Stimulated activated CD8-positive, alpha-beta memory T cell treated with anti-CD3 and anti-CD28 coated beads, Interleukin-7, amount 100 ng/mL, for 4 hours (primary cell): ENCODE measurements at regions not wholly inside any gene's neighbourhood (a gene's known extent, or its start where the extent isn't known, plus 50 kb on each side); places are given as distances from the start of the nearest gene placed in this dataset.

Experiments
- DNase-seq, 2 donors: peaks; one replicate each; pipeline ENCODE4 v3.0.0-alpha.2; 2020; ENCODE audit warnings: low read depth in 2 of 2

DNA sequence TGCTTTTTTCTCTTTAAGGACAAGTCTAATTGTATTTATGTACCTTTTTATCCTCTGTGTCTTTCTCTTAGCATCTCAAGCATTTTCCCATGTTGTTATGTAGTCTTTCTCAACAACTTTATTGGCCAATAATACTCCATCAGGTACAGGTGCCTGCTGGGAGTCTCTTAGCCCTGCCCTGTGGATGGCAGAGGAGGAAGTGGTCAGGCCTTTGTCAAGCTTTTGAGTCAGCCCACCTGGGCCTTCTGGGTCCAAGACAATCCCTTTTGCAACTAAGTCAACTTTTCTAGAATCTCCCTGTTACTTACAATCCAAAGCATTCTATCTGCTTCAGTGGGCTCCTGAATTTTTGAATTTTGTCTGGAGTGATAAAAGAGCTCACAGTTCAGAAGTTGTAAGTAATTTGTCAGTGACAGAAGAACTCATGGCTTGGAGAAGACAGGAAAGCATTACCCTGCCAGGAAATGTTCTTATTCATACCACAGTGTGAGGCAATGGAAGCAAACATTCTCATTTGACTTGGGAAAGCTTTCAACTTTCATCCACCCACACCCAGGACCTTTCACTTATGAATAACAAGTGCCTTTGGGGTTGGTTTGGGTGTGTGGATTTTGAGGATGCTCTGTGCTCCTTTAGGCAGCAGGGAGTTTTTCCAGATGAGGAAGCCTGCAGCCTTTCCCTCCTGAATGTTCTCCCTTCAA is 200.0 kb upstream of the S1PR3 start:
- DNase-seq, result no peak

DNA sequence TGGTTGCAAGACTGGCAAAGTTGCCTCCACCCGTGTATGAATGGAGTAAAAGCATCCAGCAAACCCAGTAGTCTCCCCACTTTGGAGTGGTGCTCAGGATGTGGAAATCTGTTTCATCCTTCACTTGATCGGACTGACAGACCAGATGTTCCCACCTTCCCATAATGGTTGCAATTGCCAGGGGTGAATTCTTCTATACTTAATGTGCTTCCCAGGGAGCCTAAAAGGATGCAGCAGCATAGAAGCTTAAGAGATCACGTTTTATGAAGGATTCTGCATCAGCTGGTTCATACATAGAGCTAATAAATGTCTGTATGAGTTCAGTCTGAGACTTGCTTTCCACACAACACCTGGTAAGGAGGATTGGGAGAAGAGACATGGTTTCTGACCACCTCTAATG is 198.8 kb upstream of the S1PR3 start:
- no peak for DNase-seq

DNA sequence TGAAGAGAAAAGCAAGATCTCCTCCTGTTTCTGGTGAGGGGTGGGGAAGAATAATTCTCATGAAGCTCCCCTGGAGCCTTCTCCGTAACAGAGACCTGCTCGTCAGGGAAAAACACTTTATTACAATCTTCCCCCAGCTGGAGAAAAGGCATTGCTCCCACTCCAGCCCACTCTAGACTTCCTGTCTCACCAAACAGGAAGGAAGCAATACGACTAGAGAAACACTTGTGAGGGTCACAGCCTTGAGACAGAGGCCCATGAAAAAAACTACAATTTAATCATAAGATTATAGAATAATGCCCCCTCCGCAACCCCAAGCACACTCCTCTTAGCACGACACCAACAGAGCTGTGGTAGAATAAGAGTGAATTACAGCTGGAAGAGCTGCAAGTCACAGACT is 197.2 kb upstream of the S1PR3 start:
- DNase-seq, result no peak

DNA sequence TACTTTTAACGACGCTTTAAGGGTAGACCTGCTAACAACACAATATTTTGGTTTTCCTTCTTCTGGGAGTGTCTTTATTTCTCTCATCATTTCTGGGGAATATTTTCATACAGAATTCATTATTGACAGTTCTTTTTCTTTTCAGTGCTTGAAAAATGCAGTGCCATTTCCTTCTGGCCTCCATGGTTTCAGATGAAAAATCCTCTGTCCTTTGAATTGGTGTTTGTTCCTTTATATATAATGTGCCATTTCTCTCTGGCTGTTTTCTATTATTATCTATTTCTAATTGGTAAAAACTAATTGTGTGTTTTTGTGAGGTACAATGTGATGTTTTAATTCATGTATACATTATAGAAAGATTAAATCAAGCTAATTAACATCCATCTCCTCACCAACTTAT is 194.3 kb upstream of the S1PR3 start:
- no peak for DNase-seq

DNA sequence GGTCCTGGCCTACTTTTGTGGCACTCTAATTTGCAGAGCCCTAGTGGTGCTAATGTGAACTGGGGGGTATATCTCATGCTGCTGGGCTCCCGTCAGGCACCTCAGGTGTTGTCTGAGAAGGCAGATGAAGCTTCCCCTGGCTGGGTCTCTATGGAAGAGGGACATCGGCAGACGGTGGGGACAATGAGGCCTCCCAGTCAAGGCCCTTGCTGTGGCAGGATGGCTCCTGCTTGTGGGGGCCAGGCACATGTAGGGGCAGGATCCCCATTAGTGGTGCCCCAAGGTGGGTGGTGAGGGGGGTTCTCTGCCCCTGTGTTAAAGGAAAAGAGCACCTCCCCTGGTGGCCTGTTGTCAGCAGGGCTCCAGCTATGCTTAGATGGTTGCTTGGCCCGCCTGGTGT is 192.8 kb upstream of the S1PR3 start:
- DNase-seq, result no peak

DNA sequence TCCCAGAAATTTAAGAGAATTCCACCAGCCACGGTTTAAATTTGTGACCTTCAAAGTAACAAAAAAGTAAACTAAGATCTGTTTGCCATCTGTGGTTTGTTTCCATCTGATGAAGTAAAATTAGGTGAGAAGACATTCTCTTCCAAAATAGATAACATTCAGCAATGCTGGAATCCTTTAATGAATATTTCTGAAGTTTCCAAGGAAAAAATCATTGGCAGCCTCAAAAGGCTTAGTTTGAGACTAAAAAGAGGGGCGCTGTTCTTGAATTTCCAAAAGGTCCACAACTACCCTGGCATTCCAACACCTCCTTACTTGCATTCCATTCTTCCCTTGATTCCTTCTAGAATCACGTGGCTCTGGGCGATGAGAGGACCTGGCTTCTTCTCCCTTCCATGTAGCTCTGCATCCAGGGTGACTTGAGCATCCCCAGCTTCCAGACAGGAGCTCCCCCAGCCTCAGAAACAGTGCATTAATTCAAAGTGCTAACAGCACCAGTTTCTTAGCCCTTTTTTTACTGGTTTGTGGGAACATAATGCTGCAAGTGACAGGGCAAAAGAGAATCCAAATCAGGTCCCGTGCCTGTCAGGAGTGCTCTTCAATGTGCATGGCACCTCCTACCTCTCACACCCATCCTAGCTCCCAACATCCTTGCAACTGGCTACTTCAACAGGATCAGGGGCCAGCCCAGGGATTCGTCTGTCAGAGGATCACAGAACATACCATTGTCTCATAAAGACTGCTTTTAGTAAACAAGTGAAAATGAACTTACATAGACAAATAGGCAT is 191.5 kb upstream of the S1PR3 start:
- DNase-seq, result no peak

DNA sequence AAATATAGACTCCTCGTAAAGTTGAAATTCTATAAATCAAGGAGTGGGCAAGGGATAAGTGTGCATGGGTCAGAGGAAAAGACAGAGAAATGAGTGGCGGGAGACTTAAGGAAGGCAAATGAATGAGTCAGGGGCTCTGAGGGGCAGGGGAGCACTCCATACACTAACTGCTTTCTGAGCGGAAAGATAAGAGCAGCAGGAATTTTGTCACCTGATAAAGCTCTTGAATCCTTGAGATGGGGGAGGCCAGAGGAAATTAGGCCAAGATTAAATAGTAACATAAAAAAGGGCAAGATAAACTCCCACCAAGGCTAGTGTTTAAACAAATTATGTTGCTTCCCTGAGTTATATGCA is 191.0 kb upstream of the S1PR3 start:
- DNase-seq, result no peak

DNA sequence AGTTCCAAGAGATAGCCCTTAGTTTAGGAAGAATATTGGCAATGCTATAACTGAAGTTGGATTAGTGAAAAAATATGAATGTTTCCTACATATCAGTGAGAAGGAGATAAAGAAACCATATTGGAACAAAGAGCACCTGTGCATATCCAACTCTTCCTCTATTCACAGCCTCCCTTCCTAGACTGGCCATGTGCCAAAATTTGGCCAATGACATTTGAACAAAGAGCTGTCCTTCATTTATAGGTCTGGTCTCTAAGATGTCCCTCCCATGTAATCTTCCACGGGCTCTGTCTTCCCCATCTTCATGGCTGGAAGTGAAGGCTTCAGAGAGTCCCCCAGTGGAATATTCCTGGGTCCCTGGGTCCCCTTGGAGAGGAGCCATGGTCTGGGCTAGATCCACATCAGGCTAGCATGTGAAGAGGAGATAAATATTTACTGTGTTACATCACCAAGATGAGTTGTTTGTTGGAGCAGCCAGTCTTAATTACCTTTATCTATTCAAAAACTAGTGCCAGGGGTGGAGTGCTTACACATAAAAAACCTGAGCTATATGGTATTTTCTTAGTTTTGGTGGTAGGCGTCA is 190.0 kb upstream of the S1PR3 start:
- no peak for DNase-seq

DNA sequence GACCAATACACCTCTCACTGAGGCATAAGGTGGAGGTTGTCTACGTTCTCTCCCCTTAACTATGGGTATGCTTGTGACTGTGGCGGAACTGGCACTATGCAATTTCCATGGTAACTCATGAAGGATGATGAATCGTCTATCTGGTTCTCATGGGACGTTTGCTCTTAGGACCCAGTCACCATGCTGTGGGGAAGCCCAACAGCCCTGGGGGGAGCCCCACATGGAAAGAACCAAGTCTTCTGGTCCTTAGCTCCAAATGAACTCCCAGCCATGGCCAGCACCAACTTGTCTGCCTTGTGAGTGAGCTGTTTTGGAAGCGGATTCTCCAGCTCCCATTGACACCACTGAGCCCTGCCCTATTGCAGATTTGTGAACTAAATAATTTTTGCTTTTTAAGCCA is 188.7 kb upstream of the S1PR3 start:
- DNase-seq, result no peak

DNA sequence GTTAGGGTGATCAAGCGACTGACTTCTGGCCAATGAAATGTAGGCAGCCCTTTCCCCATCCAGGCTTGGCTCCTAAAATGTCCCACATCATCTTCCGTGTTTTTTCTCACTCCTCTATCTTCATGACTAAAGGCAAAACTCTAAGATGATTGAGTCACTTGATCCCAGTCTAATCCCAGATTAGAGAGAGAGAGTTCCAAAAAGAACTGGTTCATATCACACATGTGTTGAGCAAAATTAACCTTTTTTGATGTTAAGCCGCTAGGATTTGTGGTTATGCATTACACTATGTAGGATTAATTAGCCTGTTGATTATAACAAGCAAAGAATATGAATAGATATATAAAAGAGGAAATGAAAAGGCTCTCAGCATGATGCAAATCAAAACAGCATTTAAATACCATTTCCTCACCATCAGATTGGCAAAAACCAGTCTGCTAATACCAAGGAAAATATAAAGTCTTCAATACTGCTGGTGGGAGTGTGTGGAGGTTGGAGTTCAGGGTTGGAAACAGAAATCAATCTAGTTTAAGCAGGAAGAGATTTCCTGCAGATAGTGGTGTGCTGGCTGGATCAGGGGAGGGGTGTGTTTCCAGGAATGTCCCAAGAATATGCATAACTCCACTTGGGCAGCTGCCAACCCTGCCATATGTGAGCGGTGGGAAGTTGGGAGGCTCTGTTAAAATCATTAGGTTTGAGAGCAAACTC is 187.6 kb upstream of the S1PR3 start:
- no peak for DNase-seq

DNA sequence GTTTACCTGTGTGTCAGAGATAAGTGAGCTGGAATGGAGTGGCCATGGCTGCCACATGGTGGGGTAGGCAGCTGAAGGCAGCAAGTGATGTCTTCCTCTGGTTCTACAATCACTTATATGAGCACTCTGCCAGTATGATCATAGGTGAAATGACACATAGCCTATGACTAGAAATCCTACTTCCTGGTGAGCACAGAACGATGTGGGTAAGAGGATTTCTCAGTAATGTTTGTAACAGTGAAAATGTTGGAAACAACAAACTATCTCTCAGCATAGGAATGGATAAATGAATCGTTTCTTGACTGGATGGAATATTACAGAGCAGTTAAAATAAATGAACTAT is 187.0 kb upstream of the S1PR3 start:
- no peak for DNase-seq

DNA sequence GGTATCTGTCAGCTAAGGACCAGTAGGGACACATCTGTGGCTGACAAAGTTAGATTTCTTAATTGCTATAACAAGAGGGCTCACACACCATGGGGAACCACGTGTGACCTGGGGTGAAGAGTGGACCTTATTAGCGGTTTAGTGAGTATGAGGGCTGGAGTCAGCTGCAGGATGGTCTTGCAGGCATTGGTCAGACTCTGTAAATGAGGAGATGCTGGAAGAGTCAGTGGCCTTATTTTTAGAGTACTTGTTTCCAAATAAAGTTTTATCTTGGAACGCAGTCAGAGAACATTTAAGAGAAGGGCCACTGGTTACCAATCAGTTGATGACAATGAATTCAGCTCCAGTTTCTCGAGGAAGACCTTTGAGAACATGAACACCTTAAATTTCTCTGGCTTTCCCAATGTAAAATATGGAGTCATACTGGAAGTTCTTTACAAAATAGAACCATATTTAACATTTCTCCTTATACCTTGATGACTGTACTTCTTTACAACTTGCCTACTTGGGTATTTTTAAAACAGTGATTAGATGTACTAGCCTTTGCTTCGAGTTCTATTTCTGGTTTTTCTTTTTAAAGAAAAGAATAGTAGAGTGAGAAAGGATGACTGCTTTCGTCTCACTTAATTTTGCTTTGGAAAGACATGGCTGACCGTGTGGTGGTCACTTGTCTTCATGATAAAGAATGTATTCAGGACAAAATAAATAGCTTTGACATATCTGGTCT is 185.9 kb upstream of the S1PR3 start:
- no peak for DNase-seq

DNA sequence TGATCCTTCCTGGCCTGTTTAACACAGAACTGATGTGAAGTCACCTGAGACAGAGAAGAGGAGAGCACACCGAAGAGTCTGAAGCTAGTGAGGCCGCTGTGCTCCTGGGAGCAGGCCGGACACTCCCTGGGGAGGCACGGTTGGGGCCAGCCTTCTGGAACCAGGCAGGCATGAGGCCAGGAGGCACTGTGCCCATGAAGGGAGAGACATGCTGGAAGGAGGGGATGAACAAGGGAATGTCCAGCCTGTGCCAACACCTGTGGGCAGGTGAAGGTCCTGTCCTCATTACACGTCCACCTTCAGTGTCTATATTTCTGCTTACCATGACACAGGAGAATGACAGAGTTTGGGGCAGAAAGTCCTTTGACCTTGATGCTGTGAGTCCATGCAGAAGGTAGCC is 183.8 kb upstream of the S1PR3 start:
- no peak for DNase-seq

DNA sequence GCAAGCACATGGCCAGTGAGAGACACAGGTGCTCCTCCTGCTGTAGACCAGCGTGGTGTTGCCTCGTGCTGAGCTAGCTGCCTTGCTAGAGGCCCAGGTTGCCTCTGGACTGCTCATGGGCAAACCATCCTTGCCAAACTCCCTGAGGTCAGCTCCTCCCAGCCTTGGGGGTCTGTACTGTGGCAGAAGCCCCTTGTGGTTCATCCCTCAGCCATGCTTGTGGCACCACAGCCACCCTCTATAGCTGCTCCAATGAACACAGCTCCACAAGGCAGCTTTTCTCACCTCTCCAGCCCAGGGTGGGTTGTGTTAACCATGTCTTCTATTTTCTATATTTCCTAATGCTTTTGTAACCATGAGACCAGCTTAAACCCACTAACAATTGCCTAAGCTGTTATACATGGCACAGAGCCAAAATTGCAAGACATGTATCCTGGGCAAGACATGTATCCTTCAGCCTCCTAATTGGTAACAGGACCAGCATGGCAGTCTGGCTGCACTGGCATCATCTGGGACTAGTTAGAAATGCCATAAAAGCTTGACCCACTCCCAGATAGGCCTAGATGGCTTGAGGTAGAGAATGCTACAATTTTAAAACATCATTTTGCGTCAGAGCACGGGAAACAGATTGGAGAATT is 183.1 kb upstream of the S1PR3 start:
- DNase-seq, result no peak

DNA sequence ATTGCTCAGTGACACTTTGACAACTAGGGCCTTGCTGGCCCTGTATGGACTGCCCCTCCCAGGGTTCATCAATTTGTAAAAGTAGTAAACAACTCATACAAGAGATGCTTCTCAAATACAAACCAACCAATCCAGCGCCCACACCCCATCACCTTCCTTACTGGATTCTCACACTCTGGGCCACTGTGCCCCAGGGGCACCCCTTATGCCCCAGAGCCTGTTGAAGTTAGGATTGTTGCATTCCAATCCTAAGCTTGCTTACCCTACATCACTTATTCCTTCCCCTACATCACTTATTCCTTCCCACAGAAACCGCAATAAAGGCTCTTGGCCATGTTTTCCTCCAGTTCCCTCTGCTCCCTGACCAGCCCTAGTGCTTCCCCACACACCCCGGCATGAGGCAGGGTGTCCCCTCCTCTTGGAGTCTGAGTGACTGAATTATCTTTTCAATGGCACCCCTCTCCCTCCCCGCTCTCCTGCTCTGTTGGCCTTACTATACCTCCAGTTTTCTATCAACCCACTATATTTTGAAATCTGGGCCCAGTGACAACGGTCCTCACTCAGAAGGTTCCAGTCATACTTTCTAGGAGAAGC is 182.4 kb upstream of the S1PR3 start:
- no peak for DNase-seq

DNA sequence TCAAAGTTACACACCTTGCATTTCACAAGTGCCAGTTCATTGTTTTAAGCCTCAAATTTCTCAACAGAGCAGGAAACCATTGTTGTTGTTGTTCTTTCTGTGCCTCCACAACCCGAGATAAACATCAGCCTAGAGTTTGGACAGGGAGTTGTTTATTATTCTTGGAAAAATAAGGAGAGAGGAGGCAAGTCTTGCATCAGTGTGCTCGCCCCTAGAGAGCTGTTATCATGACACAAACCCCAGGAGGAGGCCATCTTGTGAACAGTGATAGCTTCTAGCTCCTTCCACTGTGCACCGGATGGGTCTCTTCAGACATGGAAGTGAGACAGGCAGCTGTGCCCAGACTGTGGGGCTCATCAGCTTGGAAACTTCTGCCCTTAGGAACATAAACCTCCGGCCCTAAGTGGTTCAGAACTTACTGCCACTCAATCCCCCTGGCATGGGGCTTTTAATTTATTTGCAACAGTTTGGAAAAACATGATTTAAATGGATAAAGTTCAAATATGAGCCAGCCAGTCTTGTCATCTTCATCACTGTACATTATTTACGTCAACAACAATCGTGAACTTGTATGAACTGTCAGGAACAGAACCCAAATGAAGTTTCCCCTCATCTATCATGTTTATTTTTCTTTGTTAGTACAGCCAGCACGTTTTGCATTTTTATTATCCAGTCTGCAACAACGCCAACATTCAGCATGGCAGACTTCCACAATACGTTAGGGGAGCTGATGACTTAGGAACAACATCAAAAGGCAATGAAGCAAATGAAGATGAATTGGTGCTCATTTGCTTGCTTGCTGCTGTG is 181.7 kb upstream of the S1PR3 start:
- DNase-seq, result no peak

DNA sequence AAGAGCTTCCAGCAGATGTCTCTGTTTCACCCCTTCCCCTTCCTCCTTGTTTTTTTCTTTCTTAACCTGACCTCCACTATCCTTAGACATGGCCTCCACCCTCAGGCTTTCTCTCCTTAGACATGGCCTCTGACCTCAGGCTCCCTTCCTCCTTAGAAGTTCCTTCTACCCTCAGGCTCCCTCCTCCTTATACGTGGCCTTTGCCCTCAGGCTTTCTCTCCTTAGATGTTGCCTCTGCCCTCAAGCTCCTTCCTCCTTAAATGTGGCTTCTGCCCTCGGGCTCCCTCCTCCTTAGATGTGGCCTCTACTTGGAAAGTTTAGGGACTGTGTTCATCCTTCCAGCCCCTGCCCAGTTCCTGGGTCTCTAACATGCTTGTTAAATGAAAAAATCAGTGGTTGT is 180.4 kb upstream of the S1PR3 start:
- no peak for DNase-seq

DNA sequence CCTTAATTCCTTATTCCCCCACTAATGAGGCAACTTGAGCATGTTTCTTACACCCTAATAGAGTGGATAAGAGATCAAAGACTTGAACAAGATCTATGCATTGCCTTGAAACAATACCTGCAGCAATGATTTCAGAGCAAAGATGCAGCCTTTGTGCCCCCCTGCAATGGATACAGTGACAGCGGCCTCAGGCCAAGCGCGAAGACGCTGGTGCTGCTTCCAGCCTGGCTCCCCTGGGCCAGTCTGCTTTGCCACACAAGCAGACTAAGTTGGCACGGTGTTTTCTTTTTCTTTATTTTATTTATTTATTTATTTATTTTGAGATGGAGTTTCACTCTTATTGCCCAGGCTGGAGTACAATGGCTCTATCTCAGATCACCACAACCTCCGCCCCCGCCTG is 179.8 kb upstream of the S1PR3 start:
- DNase-seq, result no peak

DNA sequence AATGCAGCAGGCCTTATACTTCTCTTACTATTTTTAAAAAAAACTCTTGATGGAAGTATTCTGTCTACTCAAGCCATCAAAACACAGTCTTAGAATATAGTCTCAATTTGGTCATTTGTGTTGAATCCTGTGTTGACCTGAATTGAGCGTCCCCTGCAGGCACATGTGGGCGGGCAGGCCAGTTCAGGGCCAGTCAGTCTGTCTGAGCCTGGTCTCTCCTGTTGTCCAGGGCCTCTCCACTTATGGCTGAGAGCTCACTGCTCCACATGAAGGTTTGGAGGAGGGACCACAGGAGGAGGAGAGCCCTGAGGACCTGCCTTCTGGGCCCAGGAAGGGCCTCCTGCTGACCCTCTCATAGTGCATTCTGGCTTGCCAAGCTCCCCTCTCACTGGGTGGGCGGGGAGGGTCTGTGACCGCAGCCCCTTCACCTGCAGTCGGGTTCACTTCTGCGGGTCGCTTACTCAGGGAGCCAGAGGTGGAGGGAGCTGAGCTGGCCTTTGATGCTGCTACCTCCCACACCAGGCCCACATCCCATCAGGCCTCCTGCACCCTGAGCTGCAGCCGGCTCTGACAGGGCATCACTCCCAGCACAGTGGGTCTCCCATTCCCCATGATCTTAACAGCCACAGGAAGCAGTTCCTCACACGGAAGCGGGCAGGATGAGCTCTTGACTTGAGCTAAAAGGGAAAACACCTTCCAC is 178.2 kb upstream of the S1PR3 start:
- no peak for DNase-seq
